ENCODE measurements at regions not wholly inside any gene's neighbourhood (a gene's known extent, or its start where the extent isn't known, plus 50 kb on each side); places are given as distances from the start of the nearest gene placed in this dataset.

DNA sequence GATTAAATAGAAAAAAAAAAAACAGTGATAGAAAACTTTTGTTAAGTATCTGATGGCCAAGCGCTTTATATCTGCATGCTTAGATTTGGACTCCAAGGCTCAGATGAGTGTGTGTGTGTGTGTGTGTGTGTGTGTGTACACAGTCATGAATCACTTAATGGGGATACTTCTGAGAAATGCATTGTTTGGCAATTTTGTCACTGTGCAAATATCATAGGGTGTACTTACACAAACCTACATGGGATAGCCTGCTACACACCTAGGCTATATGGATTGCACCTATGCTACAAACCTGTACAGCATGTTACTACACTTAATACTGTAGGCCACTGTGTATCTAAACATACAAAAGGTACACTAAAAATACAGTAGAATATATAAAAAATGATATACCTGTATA, 635.6 kb upstream of the NUDT12 start:
- TF ChIP-seq, protein P1, sequence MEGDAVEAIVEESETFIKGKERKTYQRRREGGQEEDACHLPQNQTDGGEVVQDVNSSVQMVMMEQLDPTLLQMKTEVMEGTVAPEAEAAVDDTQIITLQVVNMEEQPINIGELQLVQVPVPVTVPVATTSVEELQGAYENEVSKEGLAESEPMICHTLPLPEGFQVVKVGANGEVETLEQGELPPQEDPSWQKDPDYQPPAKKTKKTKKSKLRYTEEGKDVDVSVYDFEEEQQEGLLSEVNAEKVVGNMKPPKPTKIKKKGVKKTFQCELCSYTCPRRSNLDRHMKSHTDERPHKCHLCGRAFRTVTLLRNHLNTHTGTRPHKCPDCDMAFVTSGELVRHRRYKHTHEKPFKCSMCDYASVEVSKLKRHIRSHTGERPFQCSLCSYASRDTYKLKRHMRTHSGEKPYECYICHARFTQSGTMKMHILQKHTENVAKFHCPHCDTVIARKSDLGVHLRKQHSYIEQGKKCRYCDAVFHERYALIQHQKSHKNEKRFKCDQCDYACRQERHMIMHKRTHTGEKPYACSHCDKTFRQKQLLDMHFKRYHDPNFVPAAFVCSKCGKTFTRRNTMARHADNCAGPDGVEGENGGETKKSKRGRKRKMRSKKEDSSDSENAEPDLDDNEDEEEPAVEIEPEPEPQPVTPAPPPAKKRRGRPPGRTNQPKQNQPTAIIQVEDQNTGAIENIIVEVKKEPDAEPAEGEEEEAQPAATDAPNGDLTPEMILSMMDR (IDR thresholded peaks at IDR 0.05) = no peak
- H3K36me3 Mint-ChIP-seq (ENCODE audit: low read depth) = no peaks in the 10 kb centered on the region
- H3K4me1 Mint-ChIP-seq = no peaks in the 10 kb centered on the region
- H3K27ac Mint-ChIP-seq = no peak overlapping the region
- peaks cover 3% of the 10 kb centered on the region for H3K9me3 Mint-ChIP-seq
- no peak for DNase-seq
- no peaks in the 10 kb centered on the region for H3K27me3 Mint-ChIP-seq (ENCODE audit: low read depth, poor library complexity)
- no peak overlapping the region for H3K4me3 Mint-ChIP-seq

DNA sequence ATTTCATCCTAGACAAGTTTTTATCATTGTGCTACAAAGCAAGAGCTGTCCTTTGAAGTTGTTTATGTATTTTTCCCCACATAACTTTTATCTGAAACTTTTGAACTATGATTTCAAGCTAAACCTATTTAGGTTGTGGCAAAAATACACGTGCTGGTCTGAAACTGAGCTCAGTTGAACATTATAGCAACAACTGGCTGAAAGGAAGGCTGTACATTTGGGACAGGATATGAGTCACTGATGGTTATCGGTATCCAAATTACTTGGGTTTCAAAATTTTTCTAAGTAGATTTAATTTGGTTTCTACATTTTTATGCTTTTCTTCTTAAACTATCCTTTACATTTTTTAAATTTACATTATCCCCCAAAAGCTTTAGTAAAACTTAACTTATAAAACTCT, 627.3 kb upstream of the NUDT12 start:
- DNase-seq = no peak
- Mint-ChIP-seq H3K36me3 (ENCODE audit: low read depth) (peaks cover 11% of the 10 kb centered on the region), H3K4me1 (no peaks in the 10 kb centered on the region), H3K27ac (no peak overlapping the region), H3K27me3 (ENCODE audit: low read depth, poor library complexity) (peaks cover 3% of the 10 kb centered on the region), H3K9me3 (peaks cover 39% of the 10 kb centered on the region), H3K4me3 (no peak overlapping the region)
- TF ChIP-seq, protein P1 (IDR thresholded peaks at IDR 0.05) = no peak

DNA sequence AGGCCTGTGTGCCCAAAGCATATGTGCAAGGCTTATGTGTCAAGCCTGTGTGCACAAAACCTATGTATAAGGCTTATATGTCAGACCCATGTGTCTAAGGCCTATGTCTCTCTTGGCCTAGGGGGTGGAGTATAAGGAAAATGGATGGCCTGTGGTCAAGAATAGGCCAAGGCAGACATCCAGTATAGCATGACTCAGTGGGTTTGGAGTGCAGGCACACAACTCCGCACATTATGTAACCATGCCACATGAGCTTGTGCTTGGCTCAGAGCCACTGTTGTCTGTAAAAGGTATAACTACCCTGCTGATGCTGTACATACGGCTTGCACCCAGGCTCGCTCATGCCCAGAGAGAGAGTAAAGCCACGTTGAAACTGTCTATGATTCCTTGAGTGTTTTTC, 626.4 kb upstream of the NUDT12 start:
- no peaks in the 10 kb centered on the region for H3K4me1 Mint-ChIP-seq
- peaks cover 11% of the 10 kb centered on the region for H3K36me3 Mint-ChIP-seq (ENCODE audit: low read depth)
- H3K9me3 Mint-ChIP-seq = peaks cover 47% of the 10 kb centered on the region
- H3K27me3 Mint-ChIP-seq (ENCODE audit: low read depth, poor library complexity) = peaks cover 3% of the 10 kb centered on the region
- H3K27ac Mint-ChIP-seq = no peak overlapping the region
- no peak for DNase-seq
- TF ChIP-seq, protein P1 (IDR thresholded peaks at IDR 0.05) = no peak
- no peak overlapping the region for H3K4me3 Mint-ChIP-seq

DNA sequence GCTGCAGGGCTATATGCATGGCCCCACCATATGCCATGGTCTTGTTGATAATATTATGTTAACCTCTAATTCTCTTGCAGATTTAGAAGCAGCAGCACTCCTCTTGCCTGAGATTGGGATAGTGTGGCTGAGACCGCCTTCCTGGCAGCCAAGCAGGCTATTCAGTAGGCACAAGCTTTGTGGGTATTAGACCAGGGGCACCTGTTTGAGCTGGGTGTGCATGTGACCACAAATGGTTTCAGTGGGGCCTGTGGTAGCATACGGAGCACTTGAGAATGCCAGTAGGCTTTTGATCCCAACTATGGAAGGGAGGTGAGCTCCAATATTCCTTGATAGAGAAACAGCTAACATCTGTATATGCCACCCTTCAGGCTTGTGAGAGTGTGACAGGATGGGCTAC, 625.1 kb upstream of the NUDT12 start:
- Mint-ChIP-seq H3K36me3 (ENCODE audit: low read depth) (peaks cover 11% of the 10 kb centered on the region), H3K4me1 (no peaks in the 10 kb centered on the region), H3K4me3 (no peak overlapping the region), H3K27me3 (ENCODE audit: low read depth, poor library complexity) (peaks cover 3% of the 10 kb centered on the region), H3K9me3 (peaks cover 41% of the 10 kb centered on the region), H3K27ac (no peak overlapping the region)
- TF ChIP-seq, protein P1 (IDR thresholded peaks at IDR 0.05) = no peak
- no peak for DNase-seq

DNA sequence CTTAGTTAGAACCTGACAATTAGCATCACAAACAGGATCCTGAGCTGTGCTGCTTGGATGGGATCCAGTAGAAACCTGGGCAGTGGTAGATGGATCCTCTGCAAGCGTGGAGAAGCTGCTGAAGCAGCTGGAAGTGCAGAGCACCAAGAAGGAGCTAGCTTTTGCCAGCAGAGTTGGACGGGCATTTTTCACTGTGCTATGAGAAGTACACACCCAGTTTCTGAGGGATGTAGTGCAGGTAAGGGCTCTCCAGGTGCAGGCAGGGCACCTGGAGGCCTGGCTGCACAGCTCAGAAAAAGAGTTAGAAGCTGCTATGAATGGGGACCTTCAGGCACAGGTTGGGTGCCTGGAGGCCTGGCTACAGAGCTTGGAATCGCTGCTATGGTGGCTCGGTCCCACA, 623.9 kb upstream of the NUDT12 start:
- H3K4me3 Mint-ChIP-seq = no peak overlapping the region
- peaks cover 3% of the 10 kb centered on the region for H3K27me3 Mint-ChIP-seq (ENCODE audit: low read depth, poor library complexity)
- no peak for DNase-seq
- peaks cover 48% of the 10 kb centered on the region for H3K9me3 Mint-ChIP-seq
- H3K4me1 Mint-ChIP-seq = no peaks in the 10 kb centered on the region
- no peak overlapping the region for H3K27ac Mint-ChIP-seq
- TF ChIP-seq, protein P1 (IDR thresholded peaks at IDR 0.05) = no peak
- H3K36me3 Mint-ChIP-seq (ENCODE audit: low read depth) = peaks cover 12% of the 10 kb centered on the region

DNA sequence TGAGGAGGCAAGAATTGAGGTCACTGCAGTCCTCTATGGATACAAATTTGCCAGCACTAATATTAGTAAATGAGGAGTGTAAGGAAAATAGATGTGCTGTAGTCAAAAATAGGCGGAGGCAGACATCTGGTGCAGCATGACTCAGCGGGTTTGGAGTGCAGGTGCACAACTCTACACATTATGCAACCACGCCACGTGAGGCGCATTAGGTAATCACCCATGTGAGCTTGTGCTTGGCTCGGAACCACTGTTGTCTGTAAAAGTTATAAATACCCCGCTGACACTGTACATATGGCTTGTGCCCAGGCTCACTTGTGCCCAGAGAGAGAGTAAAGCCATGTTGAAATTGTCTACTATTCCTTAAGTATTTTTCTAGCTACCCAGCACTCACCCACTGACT, 623.5 kb upstream of the NUDT12 start:
- H3K9me3 Mint-ChIP-seq = peaks cover 51% of the 10 kb centered on the region
- TF ChIP-seq, protein P1 (IDR thresholded peaks at IDR 0.05) = no peak
- peaks cover 16% of the 10 kb centered on the region for H3K36me3 Mint-ChIP-seq (ENCODE audit: low read depth)
- peaks cover 3% of the 10 kb centered on the region for H3K27me3 Mint-ChIP-seq (ENCODE audit: low read depth, poor library complexity)
- H3K4me1 Mint-ChIP-seq = no peaks in the 10 kb centered on the region
- H3K4me3 Mint-ChIP-seq = no peak overlapping the region
- DNase-seq = peak; percentile 5
- H3K27ac Mint-ChIP-seq = no peak overlapping the region

All from nephron progenitor cell (in vitro differentiated cells).